Activated CD8-positive, alpha-beta T cell treated with anti-CD3 and anti-CD28 coated beads for 36 hours (primary cell): ENCODE measurements at regions not wholly inside any gene's neighbourhood (a gene's known extent, or its start where the extent isn't known, plus 50 kb on each side); places are given as distances from the start of the nearest gene placed in this dataset.

Experiments
- ATAC-seq: fragments of 200-7000 bp; cut with Tn5 transposase; one replicate; pipeline ENCODE4 v1.10.0; 2021; ENCODE audit warnings: mild to moderate bottlenecking, moderate library complexity
- CTCF ChIA-PET: fragments of 350-600 bp; sonication (Branson Sonifier 250); formaldehyde crosslinking; loops from one replicate; lab custom pipeline; 2021; ENCODE audit warnings: antibody characterized with exemption; lab: Charles Lee
- POLR2A ChIA-PET: fragments of 350-600 bp; sonication (Branson Sonifier 250); formaldehyde crosslinking; loops from one replicate; lab custom pipeline; 2021; ENCODE audit warnings: antibody characterized with exemption; lab: Charles Lee
- DNase-seq: peaks from one replicate; pipeline ENCODE4 v3.0.0-alpha.2; 2020
- H3K27ac Mint-ChIP-seq: one replicate; pipeline ENCODE4 v1.8.0; 2021; ENCODE audit warnings: mild to moderate bottlenecking, mixed read lengths
- H3K27me3 Mint-ChIP-seq: one replicate; pipeline ENCODE4 v1.8.0; 2021; ENCODE audit warnings: mixed read lengths
- H3K36me3 Mint-ChIP-seq: one replicate; pipeline ENCODE4 v1.8.0; 2021; ENCODE audit warnings: low read depth, mixed read lengths
- H3K4me1 Mint-ChIP-seq: one replicate; pipeline ENCODE4 v1.8.0; 2021; ENCODE audit warnings: low read depth, mixed read lengths
- H3K4me3 Mint-ChIP-seq: one replicate; pipeline ENCODE4 v1.8.0; 2021; ENCODE audit warnings: mild to moderate bottlenecking, moderate library complexity, mixed read lengths
- H3K9me3 Mint-ChIP-seq: one replicate; pipeline ENCODE4 v1.8.0; 2021; ENCODE audit warnings: mixed read lengths
- CTCF ChIP-seq: fragments of 200-600 bp; IDR thresholded peaks from one replicate; pipeline ENCODE4 v1.8.0; 2022; ENCODE audit warnings: antibody characterized with exemption, mild to moderate bottlenecking
- intact Hi-C: fragments of 100-400 bp; cut with micrococcal nuclease; formaldehyde crosslinking; loops from one replicate; pipeline ENCODE4 v1.10.0; 2022

DNA sequence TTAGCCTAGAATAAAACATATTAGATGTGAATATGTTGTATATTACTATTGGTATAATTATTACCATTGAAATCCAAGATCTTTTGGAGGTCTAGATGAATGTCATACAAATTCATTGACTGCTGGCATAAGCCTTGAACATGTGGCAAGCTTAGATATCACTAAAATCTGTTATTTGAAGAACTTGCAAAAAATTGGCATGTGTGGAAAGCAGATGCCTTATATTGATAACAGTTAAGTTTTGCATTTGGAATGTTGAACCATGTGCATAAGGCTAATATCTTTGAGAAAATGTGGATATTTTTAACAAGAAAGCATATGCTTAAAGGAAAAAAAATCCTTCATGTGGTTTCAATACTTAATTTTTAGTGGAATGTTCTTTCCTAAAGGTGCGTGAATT, 203.6 kb upstream of the PRICKLE1 start:
- H3K36me3 Mint-ChIP-seq = no peaks in the 10 kb centered on the region
- no peak for ATAC-seq
- H3K27me3 Mint-ChIP-seq = no peaks in the 10 kb centered on the region
- peaks cover 1% of the 10 kb centered on the region for H3K9me3 Mint-ChIP-seq
- intact Hi-C loops = no loop called here
- TF ChIP-seq CTCF = no peak
- POLR2A ChIA-PET = no interaction called here
- DNase-seq = no peak
- no peak overlapping the region for H3K27ac Mint-ChIP-seq
- no peaks in the 10 kb centered on the region for H3K4me1 Mint-ChIP-seq
- CTCF ChIA-PET = no interaction called here
- H3K4me3 Mint-ChIP-seq = no peak overlapping the region

GRCh38 chr12:42792265-42792664, 202.7 kb upstream of the PRICKLE1 start:
- DNase-seq (no peak), ATAC-seq (no peak)
- ChIA-PET POLR2A (no interaction called here), CTCF (no interaction called here)
- H3K4me1 Mint-ChIP-seq = no peaks in the 10 kb centered on the region
- H3K36me3 Mint-ChIP-seq = no peaks in the 10 kb centered on the region
- H3K27ac Mint-ChIP-seq = no peak overlapping the region
- H3K4me3 Mint-ChIP-seq = no peak overlapping the region
- no peaks in the 10 kb centered on the region for H3K27me3 Mint-ChIP-seq
- no peak for TF ChIP-seq CTCF
- intact Hi-C loops = no loop called here
- H3K9me3 Mint-ChIP-seq = peaks cover 1% of the 10 kb centered on the region

DNA sequence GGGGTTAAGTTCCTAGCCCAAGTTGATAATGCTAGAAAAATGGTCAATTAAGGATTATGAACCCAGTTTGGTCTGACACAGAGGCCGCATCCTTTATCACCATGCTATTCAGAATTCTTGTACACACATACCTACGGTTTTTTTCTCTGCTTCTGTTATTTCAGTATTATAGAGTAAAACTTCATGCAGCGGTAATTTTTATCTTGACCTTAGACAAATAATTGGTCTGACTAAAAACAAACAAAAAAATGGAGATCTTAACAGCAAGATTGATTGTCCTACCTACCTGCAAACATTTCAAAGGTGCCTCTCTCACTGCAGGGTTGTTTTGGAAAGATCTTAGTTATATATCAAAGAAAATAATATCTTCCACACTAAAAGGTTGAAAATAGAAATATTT, 201.9 kb upstream of the PRICKLE1 start:
- Mint-ChIP-seq H3K27ac (no peak overlapping the region), H3K4me1 (no peaks in the 10 kb centered on the region), H3K27me3 (no peaks in the 10 kb centered on the region), H3K9me3 (peaks cover 1% of the 10 kb centered on the region), H3K36me3 (no peaks in the 10 kb centered on the region), H3K4me3 (no peak overlapping the region)
- ATAC-seq (no peak), DNase-seq (no peak)
- ChIA-PET CTCF (no interaction called here), POLR2A (no interaction called here)
- intact Hi-C loops = no loop called here
- no peak for TF ChIP-seq CTCF

DNA sequence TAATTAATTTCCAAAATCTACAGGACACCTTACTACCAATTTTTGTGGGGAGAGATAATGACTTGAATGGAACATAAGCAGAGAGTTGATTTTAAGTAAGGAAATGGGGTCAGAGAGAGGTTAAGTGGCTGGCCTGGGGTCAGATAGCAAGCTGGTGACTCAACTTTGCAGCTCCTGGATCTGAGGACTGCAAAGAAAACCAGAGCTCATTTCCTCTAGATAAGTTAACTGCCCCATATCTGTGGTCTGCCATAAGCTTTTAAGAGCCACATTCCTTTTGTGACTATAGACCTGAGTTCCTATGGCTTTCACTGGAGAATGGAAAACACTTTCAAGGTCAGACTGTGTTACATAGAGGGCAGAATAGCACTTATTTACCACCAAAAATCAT, 201.2 kb upstream of the PRICKLE1 start:
- Mint-ChIP-seq H3K9me3 (peaks cover 1% of the 10 kb centered on the region), H3K27ac (no peak overlapping the region), H3K36me3 (no peaks in the 10 kb centered on the region), H3K4me1 (no peaks in the 10 kb centered on the region), H3K4me3 (no peak overlapping the region), H3K27me3 (no peaks in the 10 kb centered on the region)
- ATAC-seq (no peak), DNase-seq (no peak)
- POLR2A ChIA-PET = no interaction called here
- TF ChIP-seq CTCF = no peak
- CTCF ChIA-PET = no interaction called here
- intact Hi-C loops = no loop called here

DNA sequence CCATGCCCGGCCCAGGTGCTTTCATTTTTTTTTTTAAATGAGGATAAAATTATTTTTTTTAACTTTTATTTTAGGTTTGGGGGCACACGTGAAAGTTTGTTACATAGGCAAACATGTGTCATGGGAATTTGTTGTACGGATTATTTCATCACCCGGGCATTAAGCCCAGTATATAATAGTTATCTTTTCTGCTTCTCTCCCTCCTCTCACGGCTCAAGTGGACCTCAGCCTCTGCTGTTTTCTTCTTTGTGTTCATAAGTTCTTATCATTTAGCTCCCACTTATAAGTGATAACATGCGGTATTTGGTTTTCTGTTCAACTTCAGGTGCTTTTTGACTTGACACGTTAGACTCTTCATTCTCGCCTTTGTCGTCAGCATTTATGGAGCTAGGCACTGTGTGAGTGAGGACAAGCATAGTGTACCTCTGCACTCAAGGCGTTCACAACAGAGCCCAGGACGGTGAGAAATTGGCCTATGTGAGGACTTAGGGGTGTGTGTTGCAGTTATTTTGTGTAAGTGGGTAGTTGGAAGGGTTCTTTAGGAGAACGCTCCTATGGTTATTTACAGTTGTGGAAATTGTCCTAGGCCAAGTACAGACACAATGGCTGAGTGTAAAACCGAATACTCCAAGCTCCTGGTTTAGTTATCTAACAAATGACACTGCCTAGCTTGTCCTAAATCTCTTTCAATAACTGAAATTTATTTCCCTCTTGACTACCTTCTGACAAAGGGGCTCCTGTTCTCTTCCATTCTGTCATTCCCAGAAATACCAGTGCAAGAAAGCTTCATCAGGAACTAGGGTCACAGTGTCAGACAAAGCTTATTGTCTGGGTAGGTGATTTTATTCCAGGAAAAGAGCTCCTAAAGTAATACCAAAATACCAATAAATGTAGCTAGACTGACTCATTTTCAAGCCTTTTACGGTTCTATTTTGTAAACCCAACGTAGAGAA, 200.5 kb upstream of the PRICKLE1 start:
- TF ChIP-seq CTCF = no peak
- Mint-ChIP-seq H3K27ac (no peak overlapping the region), H3K9me3 (peaks cover 1% of the 10 kb centered on the region), H3K36me3 (no peaks in the 10 kb centered on the region), H3K4me1 (no peaks in the 10 kb centered on the region), H3K4me3 (no peak overlapping the region), H3K27me3 (no peaks in the 10 kb centered on the region)
- intact Hi-C loops = no loop called here
- ChIA-PET CTCF (no interaction called here), POLR2A (no interaction called here)
- DNase-seq (no peak), ATAC-seq (no peak)
